Astrocyte of the cerebellum (primary cell): ENCODE measurements at regions not wholly inside any gene's neighbourhood (a gene's known extent, or its start where the extent isn't known, plus 50 kb on each side); places are given as distances from the start of the nearest gene placed in this dataset.

Experiments
- DNase-seq: peaks from one replicate; pipeline ENCODE4 v3.0.0-alpha.2; 2011; ENCODE audit warnings: low read depth
- H3K4me3 ChIP-seq: 2 replicates; pipeline ENCODE4 v1.5.1; 2011; ENCODE audit warnings: mild to moderate bottlenecking, low read depth, low read length, moderate library complexity
- CTCF ChIP-seq: IDR thresholded peaks from 2 replicates; pipeline ENCODE4 v1.5.1; 2012; ENCODE audit warnings: low read length, low read depth, moderate library complexity, mild to moderate bottlenecking; ENCODE audit errors: missing control alignments
- in situ Hi-C: cut with HindIII; loops from 2 replicates; pipeline ENCODE4 v1.10.0; 2017; ENCODE audit warnings: low sequenced_read_pairs

GRCh38 chr1:87851490-87851889, 522.8 kb downstream of the LMO4 start:
- DNase-seq: no peak
- in situ Hi-C loops: no loop called here
- no peak for TF ChIP-seq CTCF
- no peak overlapping the region for H3K4me3 ChIP-seq

- in situ Hi-C loops: no loop called here
- no peak overlapping the region for H3K4me3 ChIP-seq
- DNase-seq: no peak
- no peak for TF ChIP-seq CTCF
Observed at GRCh38 chr1:87852410-87853161, 523.9 kb downstream of the LMO4 start.

GRCh38 chr1:87853576-87854351, 525.1 kb downstream of the LMO4 start:
- in situ Hi-C loops: no loop called here
- no peak for DNase-seq
- H3K4me3 ChIP-seq: no peak overlapping the region
- TF ChIP-seq CTCF: no peak

- in situ Hi-C loops: no loop called here
- no peak for DNase-seq
- TF ChIP-seq CTCF: no peak
- H3K4me3 ChIP-seq: no peak overlapping the region
Observed at GRCh38 chr1:87863317-87863716, 534.6 kb downstream of the LMO4 start.

GRCh38 chr1:87864676-87865075, 536.0 kb downstream of the LMO4 start:
- in situ Hi-C loops: no loop called here
- DNase-seq: no peak

GRCh38 chr1:87866416-87866815, 537.7 kb downstream of the LMO4 start:
- DNase-seq: no peak
- in situ Hi-C loops: no loop called here
- H3K4me3 ChIP-seq: no peak overlapping the region
- no peak for TF ChIP-seq CTCF

More at GRCh38 chr1:87864676-87865075, 536.0 kb downstream of the LMO4 start:
- no peak overlapping the region for H3K4me3 ChIP-seq
- TF ChIP-seq CTCF: no peak
